Uterus (tissue), 2 donors: ENCODE measurements at regions not wholly inside any gene's neighbourhood (a gene's known extent, or its start where the extent isn't known, plus 50 kb on each side); places are given as distances from the start of the nearest gene placed in this dataset.

ENCODE experiments used
- CTCF ChIP-seq, 4 experiments: fragments of 200-600 bp in 2 of 4; fragments of 450-650 bp in 2 of 4; sonication (generic) in 2 of 4; IDR thresholded peaks; one replicate each; pipeline ENCODE4 v1.5.1; 2016 to 2019; ENCODE audit warnings: antibody characterized with exemption in 4 of 4, mild to moderate bottlenecking in 2 of 4, moderate library complexity in 1 of 4
- POLR2A ChIP-seq, 2 donors: fragments of 450-650 bp; IDR thresholded peaks; one replicate each; pipeline ENCODE4 v1.6.1; 2016; ENCODE audit warnings: antibody characterized with exemption in 2 of 2, mild to moderate bottlenecking in 1 of 2, moderate library complexity in 1 of 2

GRCh38 chr3:13713396-13713795 is 164.5 kb downstream of the FBLN2 start:
- TF ChIP-seq CTCF (IDR thresholded peaks at IDR 0.05) (no peak), POLR2A (IDR thresholded peaks at IDR 0.05) (no peak)
